HCT116 (cell line): ENCODE measurements at regions not wholly inside any gene's neighbourhood (a gene's known extent, or its start where the extent isn't known, plus 50 kb on each side); places are given as distances from the start of the nearest gene placed in this dataset.

Experiments used
- ATAC-seq: fragments of 200-7000 bp; cut with Tn5 transposase; 2 replicates; pipeline ENCODE4 v1.9.1; 2020; ENCODE audit warnings: mild to moderate bottlenecking, moderate library complexity
- BruUV-seq: library from RNA; stranded (reverse); fragments of 400-500 nt; replicated peaks from 2 replicates; lab custom pipeline; 2021; lab: Mats Ljungman, UMichigan
- CTCF ChIA-PET: fragments of 300-600 bp; sonication (Branson Sonifier 250); formaldehyde crosslinking; loops from one replicate; lab custom pipeline; 2021; ENCODE audit warnings: antibody characterized with exemption; lab: Charles Lee
- POLR2A ChIA-PET: fragments of 300-600, 350-600 bp; sonication (Branson Sonifier 250); formaldehyde crosslinking; loops from one replicate; lab custom pipeline; 2021; ENCODE audit warnings: antibody characterized with exemption; lab: Charles Lee
- RAD21 ChIA-PET, 2 experiments: fragments of 300-600 bp; sonication (Branson Sonifier 250); formaldehyde crosslinking; loops; one replicate each; lab custom pipeline; 2023; ENCODE audit warnings: low total read pairs in 2 of 2; ENCODE audit not compliant: uncharacterized antibody in 2 of 2, unreplicated experiment in 2 of 2, low non-redundant PET in 1 of 2; lab: Charles Lee
- DNase-seq: peaks from one replicate; pipeline ENCODE4 v3.0.0-alpha.2; 2010; ENCODE audit warnings: low read depth, low spot score
- H2AFZ ChIP-seq: fragments of 200-600 bp; shearing (Covaris generic), sonication (generic); 2 replicates; pipeline ENCODE4 v1.6.1; 2017; ENCODE audit warnings: low read depth, mixed run types, mixed read lengths, antibody characterized with exemption, low read length; ENCODE audit not compliant: poor library complexity, severe bottlenecking
- H3K27ac ChIP-seq: 2 replicates; pipeline ENCODE4 v1.5.1; 2012; ENCODE audit warnings: low read depth, low read length
- H3K27me3 ChIP-seq: fragments of 200-600 bp; sonication (generic); 2 replicates; pipeline ENCODE4 v1.6.1; 2016; ENCODE audit warnings: mixed run types, low read length, mixed read lengths; ENCODE audit not compliant: insufficient read depth
- H3K36me3 ChIP-seq, 2 experiments: fragments of 200-500 bp in 1 of 2; fragments of 200-600 bp in 1 of 2; sonication (Bioruptor generic) in 1 of 2; sonication (generic) in 1 of 2; 2 replicates each; pipeline versions ENCODE4 v1.5.1 to v1.6.1; 2014 to 2016; ENCODE audit warnings: low read length in 2 of 2, inconsistent platforms in 1 of 2, mixed read lengths in 1 of 2, mixed run types in 1 of 2; ENCODE audit not compliant: insufficient read depth in 2 of 2, control insufficient read depth in 1 of 2
- H3K4me1 ChIP-seq, 2 experiments: fragments of 200-600 bp in 1 of 2; sonication (generic) in 1 of 2; 2 replicates each; pipeline versions ENCODE4 v1.5.1 to v1.6.1; 2012 to 2017; ENCODE audit warnings: low read length in 2 of 2, inconsistent platforms in 1 of 2, mild to moderate bottlenecking in 1 of 2, mixed read lengths in 1 of 2, mixed run types in 1 of 2, moderate library complexity in 1 of 2; ENCODE audit not compliant: insufficient read depth in 2 of 2, control insufficient read depth in 1 of 2
- H3K4me2 ChIP-seq: fragments of 200-600 bp; sonication (generic); 2 replicates; pipeline ENCODE4 v1.6.1; 2017; ENCODE audit warnings: mixed run types, low read length, mixed read lengths
- H3K4me3 ChIP-seq, 2 experiments: fragments of 200-600 bp in 1 of 2; sonication (generic) in 1 of 2; replicated peaks in 1 of 2; 2 replicates each; pipeline ENCODE4 v1.5.1; 2011 to 2016; ENCODE audit warnings: low read length in 2 of 2, control low read depth in 1 of 2, low read depth in 1 of 2, mild to moderate bottlenecking in 1 of 2, mixed read lengths in 1 of 2, mixed run types in 1 of 2
- H3K79me2 ChIP-seq: fragments of 200-600 bp; sonication (generic); 2 replicates; pipeline ENCODE4 v1.6.1; 2017; ENCODE audit warnings: mild to moderate bottlenecking, mixed run types, low read length, moderate library complexity, mixed read lengths; ENCODE audit not compliant: insufficient read depth
- H3K9ac ChIP-seq: fragments of 200-600 bp; sonication (generic); 2 replicates; pipeline ENCODE4 v1.6.1; 2016; ENCODE audit warnings: low read length, mixed read lengths
- H3K9me2 ChIP-seq: fragments of 200-600 bp; sonication (generic), shearing (Covaris generic); 2 replicates; pipeline ENCODE4 v1.6.1; 2017; ENCODE audit warnings: mixed run types, mild to moderate bottlenecking, moderate library complexity; ENCODE audit not compliant: insufficient read depth
- H3K9me3 ChIP-seq, 2 experiments: fragments of 200-500 bp in 1 of 2; fragments of 200-600 bp in 1 of 2; sonication (Bioruptor generic) in 1 of 2; sonication (generic) in 1 of 2; 2 replicates each; pipeline ENCODE4 v1.6.1; 2014 to 2017; ENCODE audit warnings: low read length in 2 of 2, mixed read lengths in 2 of 2, inconsistent platforms in 1 of 2, low read depth in 1 of 2, mild to moderate bottlenecking in 1 of 2, mixed run types in 1 of 2, moderate library complexity in 1 of 2; ENCODE audit not compliant: control insufficient read depth in 1 of 2, insufficient read depth in 1 of 2
- H4K20me1 ChIP-seq: fragments of 200-600 bp; sonication (generic), shearing (Covaris generic); 2 replicates; pipeline ENCODE4 v1.6.1; 2017; ENCODE audit warnings: mixed run types, mild to moderate bottlenecking, moderate library complexity; ENCODE audit not compliant: insufficient read depth
- ATF3 ChIP-seq: IDR thresholded peaks from 2 replicates; pipeline ENCODE4 v1.6.1; 2012
- CEBPB ChIP-seq: IDR thresholded peaks from 2 replicates; pipeline ENCODE4 v1.6.1; 2012; ENCODE audit warnings: low read depth
- CTCF ChIP-seq, 3 experiments: fragments of 200-600 bp in 1 of 3; sonication (generic) in 1 of 3; IDR thresholded peaks in 2 of 3; conservative IDR thresholded peaks in 1 of 3; 2 replicates each; pipeline ENCODE4 v1.5.1; 2012 to 2017; ENCODE audit warnings: low read depth in 2 of 3, low read length in 2 of 3, antibody characterized with exemption in 1 of 3, borderline replicate concordance in 1 of 3, control low read depth in 1 of 3, mild to moderate bottlenecking in 1 of 3, mixed read lengths in 1 of 3, mixed run types in 1 of 3, moderate library complexity in 1 of 3; ENCODE audit not compliant: insufficient read depth in 1 of 3
- EGR1 ChIP-seq: IDR thresholded peaks from 2 replicates; pipeline ENCODE4 v1.6.1; 2012; ENCODE audit warnings: low read depth
- ELF1 ChIP-seq: IDR thresholded peaks from 2 replicates; pipeline ENCODE4 v1.6.1; 2012; ENCODE audit warnings: low read depth, borderline replicate concordance
- EZH2 ChIP-seq: fragments of 200-600 bp; sonication (generic); IDR thresholded peaks from 2 replicates; pipeline ENCODE4 v1.6.1; 2017; ENCODE audit warnings: antibody characterized with exemption, mixed run types
- EZH2phosphoT487 ChIP-seq: fragments of 200-600 bp; IDR thresholded peaks from 2 replicates; pipeline ENCODE4 v1.6.1; 2018; ENCODE audit warnings: antibody characterized with exemption, borderline replicate concordance
- JUND ChIP-seq: IDR thresholded peaks from 2 replicates; pipeline ENCODE4 v1.6.1; 2012
- MAX ChIP-seq: IDR thresholded peaks from 2 replicates; pipeline ENCODE4 v1.6.1; 2012
- POLR2A ChIP-seq: IDR thresholded peaks from 2 replicates; pipeline ENCODE4 v1.7.0; 2011; ENCODE audit warnings: borderline replicate concordance; ENCODE audit not compliant: insufficient read depth, insufficient read length; ENCODE audit errors: extremely low read depth
- RAD21 ChIP-seq: IDR thresholded peaks from 2 replicates; pipeline ENCODE4 v1.6.1; 2012; ENCODE audit warnings: low read depth, mild to moderate bottlenecking
- SIN3A ChIP-seq: IDR thresholded peaks from 2 replicates; pipeline ENCODE4 v1.6.1; 2012; ENCODE audit warnings: low read depth
- SP1 ChIP-seq: IDR thresholded peaks from 2 replicates; pipeline ENCODE4 v1.6.1; 2012; ENCODE audit warnings: low read depth
- TCF7L2 ChIP-seq: IDR thresholded peaks from 2 replicates; pipeline ENCODE4 v1.7.0; 2011; ENCODE audit warnings: borderline replicate concordance, inconsistent platforms; ENCODE audit not compliant: insufficient read depth, insufficient read length; ENCODE audit errors: extremely low read depth
- YY1 ChIP-seq: IDR thresholded peaks from 2 replicates; pipeline ENCODE4 v1.6.1; 2011; ENCODE audit warnings: low read length, low read depth, moderate library complexity, mild to moderate bottlenecking; ENCODE audit not compliant: insufficient replicate concordance; ENCODE audit errors: extremely low read depth
- ZFX ChIP-seq: fragments of 450-650 bp; IDR thresholded peaks from 2 replicates; pipeline ENCODE4 v1.6.1; 2017
- ZNF274 ChIP-seq: fragments of 200-500 bp; sonication (Bioruptor generic); IDR thresholded peaks from 2 replicates; pipeline ENCODE4 v1.6.1; 2014; ENCODE audit warnings: mild to moderate bottlenecking, low read depth, low read length, inconsistent platforms
- intact Hi-C: fragments of 100-400 bp; cut with micrococcal nuclease; formaldehyde crosslinking; loops from 2 replicates; pipeline ENCODE4 v1.10.0; 2022

GRCh38 chr7:97419898-97420297 lies 302.4 kb downstream of the SDHAF3 start:
- Histone ChIP-seq H3K36me3 (no peaks in the 10 kb centered on the region), H3K9me3 (no peaks in the 10 kb centered on the region), H3K4me1 (peaks cover 2 to 11% of the 10 kb centered on the region in 2 experiments; a peak in 2 of 4 replicates), H3K27me3 (0 out of 2 replicates have a peak, but pooled peaks cover 6% of the 10 kb centered on the region), H2AFZ (no peak overlapping the region), H3K9me2 (no peaks in the 10 kb centered on the region), H3K4me2 (no peak overlapping the region), H4K20me1 (no peaks in the 10 kb centered on the region), H3K27ac (no peak overlapping the region), H3K79me2 (no peaks in the 10 kb centered on the region), H3K9ac (no peak overlapping the region), H3K4me3 (no peak overlapping the region)
- ChIA-PET CTCF (no interaction called here), RAD21 (no interaction called here), POLR2A (interaction anchor here (0.6 kb wide), 1 partner anchor 452 kb away, joined by 4 read pairs; the partner anchor contains the start of gene ASNS)
- ATAC-seq = no peak
- no peak for DNase-seq
- TF ChIP-seq EZH2 (no peak), JUND (no peak), ATF3 (no peak), RAD21 (no peak), SIN3A (no peak), CEBPB (no peak), ELF1 (no peak), EGR1 (no peak)
- BruUV-seq = no TSS peak
- intact Hi-C loops = no loop called here

GRCh38 chr7:97421307-97421930 lies 303.9 kb downstream of the SDHAF3 start:
- POLR2A ChIA-PET = interaction anchor here (0.8 kb wide), 1 partner anchor 13 kb away, joined by 3 read pairs; no protein-coding TSS in a partner anchor
- BruUV-seq = no TSS peak
- TF ChIP-seq EZH2 (no peak), CTCF (IDR thresholded peaks at IDR 0.05 in 2 of 3, conservative IDR thresholded peaks at IDR 0.05 in 1 of 3; ENCODE audit: borderline replicate concordance in 1 of 3, insufficient read depth in 1 of 3, low read depth in 2 of 3, low read length in 2 of 3) (no peak), MAX (no peak), SP1 (no peak), EZH2phosphoT487 (no peak), ZFX (no peak), SIN3A (no peak), CEBPB (no peak), POLR2A (no peak), ZNF274 (no peak), TCF7L2 (no peak), YY1 (no peak)

More at GRCh38 chr7:97421307-97421930, 303.9 kb downstream of the SDHAF3 start:
- Histone ChIP-seq H3K4me3 (no peak overlapping the region), H3K4me1 (peaks cover 2 to 11% of the 10 kb centered on the region in 2 experiments; a peak in 2 of 4 replicates), H2AFZ (no peak overlapping the region), H3K79me2 (no peaks in the 10 kb centered on the region), H3K27me3 (0 out of 2 replicates have a peak, but pooled peaks cover 6% of the 10 kb centered on the region), H4K20me1 (no peaks in the 10 kb centered on the region), H3K36me3 (no peaks in the 10 kb centered on the region), H3K9ac (no peak overlapping the region), H3K9me3 (no peaks in the 10 kb centered on the region), H3K9me2 (no peaks in the 10 kb centered on the region), H3K27ac (no peak overlapping the region), H3K4me2 (0 out of 2 replicates have a peak overlapping the region, but pooled peaks have one; percentile 12)
- peak; percentile 38 for ATAC-seq
- ChIA-PET RAD21 (no interaction called here), CTCF (interaction anchor here (1.6 kb wide), 1 partner anchor 17 kb away, joined by 3 read pairs; no protein-coding TSS in a partner anchor)
- intact Hi-C loops = no loop called here
- no peak for DNase-seq
